Cardiac fibroblast (primary cell): ENCODE measurements at regions not wholly inside any gene's neighbourhood (a gene's known extent, or its start where the extent isn't known, plus 50 kb on each side); places are given as distances from the start of the nearest gene placed in this dataset.

ENCODE experiments used
- DNase-seq, 2 donors: peaks; one replicate each; pipeline versions ENCODE4 v3.0.0 to v3.0.0-alpha.2; 2010; ENCODE audit warnings: low read depth in 2 of 2
- H3K4me3 ChIP-seq, 2 donors: replicated peaks in 1 of 2; 1 replicate in 1 of 2; 2 replicates in 1 of 2; pipeline ENCODE4 v1.5.1; 2011; ENCODE audit warnings: low read depth in 2 of 2, low read length in 2 of 2, mild to moderate bottlenecking in 2 of 2, moderate library complexity in 1 of 2
- CTCF ChIP-seq: IDR thresholded peaks from one replicate; pipeline ENCODE4 v1.5.1; 2011; ENCODE audit warnings: low read depth, mild to moderate bottlenecking, low read length, inconsistent platforms

- DNase-seq, result no peak
- H3K4me3 ChIP-seq, result no peak overlapping the region
- TF ChIP-seq CTCF, result no peak
Measured at GRCh38 chr10:123556736-123557135, 109.4 kb upstream of the GPR26 start.

DNA sequence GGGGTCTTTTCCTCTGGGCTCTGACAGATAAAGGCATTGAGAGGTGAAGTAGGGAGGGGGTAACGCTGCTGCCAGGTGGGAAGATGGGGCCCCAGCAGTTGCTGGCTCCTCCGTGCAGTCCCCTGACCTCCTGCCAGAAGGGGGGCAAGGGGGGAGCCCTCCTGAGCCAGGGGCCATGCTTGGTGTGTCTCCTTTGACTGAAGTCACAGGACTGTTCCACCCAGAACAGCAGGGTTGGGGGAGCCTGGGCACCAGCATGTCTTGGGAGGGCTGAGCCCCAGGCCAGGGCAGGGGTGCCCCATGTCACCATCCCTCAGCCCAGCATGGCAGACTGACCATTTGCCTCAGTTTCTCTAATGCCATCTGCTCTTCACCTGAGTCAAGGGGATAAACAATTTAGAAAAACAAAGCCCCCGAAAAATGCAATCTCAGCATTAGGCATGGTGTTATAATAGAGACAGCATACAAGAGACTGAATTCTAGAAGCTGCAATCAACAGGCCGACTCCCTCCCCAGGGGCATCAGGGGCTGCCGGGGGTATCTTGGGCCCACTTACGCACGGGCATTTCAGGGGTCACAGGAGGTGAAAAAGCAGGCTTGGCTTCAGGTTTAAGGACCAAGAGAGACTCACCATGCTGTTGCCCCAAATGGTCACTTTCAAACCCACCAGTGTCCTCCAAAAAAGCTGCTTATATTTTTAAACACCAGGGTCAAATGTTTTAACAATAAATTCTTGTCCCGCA is 108.6 kb upstream of the GPR26 start:
- TF ChIP-seq CTCF, result no peak
- no peak overlapping the region for H3K4me3 ChIP-seq

DNA sequence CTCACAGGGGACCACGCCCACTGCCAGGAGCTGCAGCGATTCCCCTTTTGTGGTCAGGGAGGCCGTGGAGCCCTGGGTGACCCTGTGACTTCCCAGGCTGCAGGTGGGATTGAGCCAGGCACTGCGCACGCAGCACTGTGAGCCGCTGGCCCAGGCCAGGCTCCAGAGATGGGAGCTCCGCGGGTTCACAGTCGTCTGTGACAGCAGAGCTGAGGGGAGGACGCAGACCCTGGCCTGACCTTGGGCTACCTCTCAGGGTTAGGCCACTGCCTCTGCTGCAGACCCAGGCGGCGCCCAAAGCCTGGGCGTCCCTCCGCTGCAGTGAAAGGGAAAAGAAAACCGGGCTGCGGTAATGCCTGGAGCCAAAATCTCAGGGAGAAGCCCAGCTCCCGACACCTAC is 107.5 kb upstream of the GPR26 start:
- TF ChIP-seq CTCF, result no peak
- no peak for DNase-seq
- no peak overlapping the region for H3K4me3 ChIP-seq

More for the DNA sequence above, 108.6 kb upstream of the GPR26 start:
- DNase-seq, result no peak

GRCh38 chr10:123559066-123559822 is 106.9 kb upstream of the GPR26 start:
- TF ChIP-seq CTCF, result peak; percentile 93

GRCh38 chr10:123559823-123560092 is 106.4 kb upstream of the GPR26 start:
- H3K4me3 ChIP-seq, result no peak overlapping the region
- DNase-seq, result no peak
- TF ChIP-seq CTCF, result no peak

More at GRCh38 chr10:123559066-123559822, 106.9 kb upstream of the GPR26 start:
- no peak overlapping the region for H3K4me3 ChIP-seq
- peak; percentile 66 to 69 for DNase-seq

DNA sequence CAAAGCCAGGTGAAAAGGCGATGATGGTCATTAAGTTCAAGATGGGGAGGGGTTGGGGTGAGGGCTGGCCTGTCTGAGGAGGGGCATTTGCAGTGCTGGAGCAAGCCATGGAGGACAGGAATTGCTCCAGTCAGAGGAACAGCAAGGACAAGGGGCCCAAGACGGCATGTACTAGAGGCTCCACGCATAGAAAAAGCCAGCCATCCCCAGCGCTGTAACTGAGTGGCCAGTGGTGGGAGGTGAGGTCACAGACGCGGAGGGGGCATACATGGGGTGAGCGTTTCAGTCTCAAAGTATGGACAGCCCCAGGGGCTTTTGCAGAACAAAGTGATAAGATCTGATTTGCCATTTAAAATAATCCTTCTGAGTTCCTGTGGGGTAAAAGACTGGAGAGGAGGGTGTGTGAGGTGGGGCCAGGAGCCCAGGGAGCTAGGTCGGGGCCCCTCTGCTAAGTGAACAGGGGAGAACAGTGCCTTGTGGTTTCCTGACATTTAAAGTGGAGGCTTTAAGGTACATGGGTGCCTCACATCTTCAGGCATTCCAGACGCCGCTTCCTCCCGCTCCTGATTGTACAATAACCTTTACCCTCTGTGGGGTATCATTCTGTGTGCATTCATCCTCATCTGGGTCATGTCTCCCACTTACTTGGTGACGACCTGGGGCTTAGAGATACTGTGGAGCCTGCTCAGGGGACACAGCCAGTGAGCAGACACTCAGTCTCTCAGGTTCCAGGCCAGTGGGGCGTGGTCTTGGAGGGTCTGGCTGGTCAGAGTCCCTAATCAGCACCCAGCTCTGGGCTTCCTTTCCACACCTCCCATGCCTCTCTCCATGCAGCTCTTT is 105.6 kb upstream of the GPR26 start:
- no peak for DNase-seq
- TF ChIP-seq CTCF, result no peak
- H3K4me3 ChIP-seq, result no peak overlapping the region
